ENCODE measurements at regions not wholly inside any gene's neighbourhood (a gene's known extent, or its start where the extent isn't known, plus 50 kb on each side); places are given as distances from the start of the nearest gene placed in this dataset.
"Not testable (repeated sequence)": the region's sequence is repeated elsewhere in the genome, so short reads cannot be mapped to it uniquely, and the experiment has no call there.

GRCh38 chr2:76247006-76247405 lies 536.3 kb upstream of the GCFC2 start:
- no peak for DNase-seq

- no peak for DNase-seq
Observed at GRCh38 chr2:76211991-76212985, 501.6 kb upstream of the GCFC2 start.

GRCh38 chr2:76210551-76210950 lies 499.8 kb upstream of the GCFC2 start:
- DNase-seq, result no peak

- no peak for DNase-seq
Observed at GRCh38 chr2:76204048-76204447, 493.3 kb upstream of the GCFC2 start.

- no peak for DNase-seq
Observed at GRCh38 chr2:76202866-76203265, 492.2 kb upstream of the GCFC2 start.

- DNase-seq, result no peak
Observed at GRCh38 chr2:76197842-76198448, 487.2 kb upstream of the GCFC2 start.

- DNase-seq, result no peak
Observed at GRCh38 chr2:76197428-76197827, 486.7 kb upstream of the GCFC2 start.

GRCh38 chr2:76194031-76194775 lies 483.5 kb upstream of the GCFC2 start:
- DNase-seq, result no peak

- DNase-seq, result no peak
Observed at GRCh38 chr2:76193089-76193488, 482.4 kb upstream of the GCFC2 start.

- no peak for DNase-seq
Observed at GRCh38 chr2:76188334-76189008, 477.8 kb upstream of the GCFC2 start.

- DNase-seq, result no peak
Observed at GRCh38 chr2:76187415-76187814, 476.7 kb upstream of the GCFC2 start.

GRCh38 chr2:76180676-76181075 lies 470.0 kb upstream of the GCFC2 start:
- DNase-seq, result no peak

GRCh38 chr2:76178610-76179009 lies 467.9 kb upstream of the GCFC2 start:
- no peak for DNase-seq

- DNase-seq, result no peak
Observed at GRCh38 chr2:76175295-76175694, 464.6 kb upstream of the GCFC2 start.

GRCh38 chr2:76174505-76174904 lies 463.8 kb upstream of the GCFC2 start:
- no peak for DNase-seq

GRCh38 chr2:76173206-76173605 lies 462.5 kb upstream of the GCFC2 start:
- DNase-seq, result not testable (repeated sequence)

- not testable (repeated sequence) for DNase-seq
Observed at GRCh38 chr2:76172154-76172595, 461.5 kb upstream of the GCFC2 start.

- no peak for DNase-seq
Observed at GRCh38 chr2:76170856-76171255, 460.1 kb upstream of the GCFC2 start.

- DNase-seq, result no peak
Observed at GRCh38 chr2:76170009-76170384, 459.3 kb upstream of the GCFC2 start.

- DNase-seq, result no peak
Observed at GRCh38 chr2:76169276-76170008, 458.7 kb upstream of the GCFC2 start.

GRCh38 chr2:76163860-76164259 lies 453.1 kb upstream of the GCFC2 start:
- DNase-seq, result no peak

GRCh38 chr2:76160670-76161069 lies 450.0 kb upstream of the GCFC2 start:
- DNase-seq, result no peak

Data from NCI-H774 (cell line).